PC-9 (cell line): ENCODE measurements at regions not wholly inside any gene's neighbourhood (a gene's known extent, or its start where the extent isn't known, plus 50 kb on each side); places are given as distances from the start of the nearest gene placed in this dataset.

Experiments
- BruUV-seq: library from RNA; stranded (reverse); fragments of 400-500 nt; replicated peaks from 2 replicates; lab custom pipeline; 2021; lab: Mats Ljungman, UMichigan
- CTCF ChIA-PET: fragments of 300-600 bp; sonication (Branson Sonifier 250); formaldehyde crosslinking; loops from one replicate; lab custom pipeline; 2022; ENCODE audit warnings: antibody characterized with exemption; lab: Charles Lee
- POLR2A ChIA-PET: fragments of 300-600 bp; sonication (Branson Sonifier 250); formaldehyde crosslinking; loops from one replicate; lab custom pipeline; 2022; ENCODE audit warnings: antibody characterized with exemption; ENCODE audit not compliant: unreplicated experiment; lab: Charles Lee
- DNase-seq, 2 experiments: peaks; one replicate each; pipeline versions ENCODE4 v3.0.0 to v3.0.0-alpha.2; 2015 to 2022; ENCODE audit warnings: mixed read lengths in 1 of 2
- H2AFZ ChIP-seq: fragments of 200-600 bp; sonication (generic); 2 replicates; pipeline ENCODE4 v1.8.1; 2017; ENCODE audit warnings: antibody characterized with exemption
- H3F3A ChIP-seq: fragments of 200-600 bp; sonication (generic); 2 replicates; pipeline ENCODE4 v1.8.1; 2017; ENCODE audit warnings: antibody characterized with exemption, mild to moderate bottlenecking, low read depth; ENCODE audit not compliant: insufficient read depth
- H3K27ac ChIP-seq: fragments of 200-600 bp; sonication (generic); 2 replicates; pipeline ENCODE4 v1.6.1; 2016; ENCODE audit warnings: mixed run types
- H3K27me3 ChIP-seq: fragments of 200-600 bp; sonication (generic); 2 replicates; pipeline ENCODE4 v1.6.1; 2016; ENCODE audit warnings: low read depth, mixed run types; ENCODE audit not compliant: insufficient read depth
- H3K36me3 ChIP-seq: fragments of 200-600 bp; sonication (generic); 2 replicates; pipeline ENCODE4 v1.6.1; 2016; ENCODE audit warnings: low read depth, mixed run types
- H3K4me1 ChIP-seq: fragments of 200-600 bp; sonication (generic); replicated peaks from 2 replicates; pipeline ENCODE4 v1.6.1; 2016; ENCODE audit warnings: mixed run types; ENCODE audit not compliant: insufficient read depth
- H3K4me2 ChIP-seq: fragments of 200-600 bp; sonication (generic); 2 replicates; pipeline ENCODE4 v1.6.1; 2017; ENCODE audit warnings: mixed run types
- H3K4me3 ChIP-seq: fragments of 200-600 bp; sonication (generic); 2 replicates; pipeline ENCODE4 v1.6.1; 2016; ENCODE audit warnings: mixed run types
- H3K79me2 ChIP-seq: fragments of 200-600 bp; sonication (generic); 2 replicates; pipeline ENCODE4 v1.6.1; 2017; ENCODE audit warnings: low read depth, mixed run types
- H3K9me2 ChIP-seq: fragments of 200-600 bp; sonication (generic); 2 replicates; pipeline ENCODE4 v1.8.1; 2017; ENCODE audit warnings: mild to moderate bottlenecking; ENCODE audit not compliant: insufficient read depth
- H3K9me3 ChIP-seq: fragments of 200-600 bp; sonication (generic); 2 replicates; pipeline ENCODE4 v1.8.1; 2016; ENCODE audit warnings: low read depth; ENCODE audit not compliant: insufficient read depth
- H4K20me1 ChIP-seq: fragments of 200-600 bp; sonication (generic); 2 replicates; pipeline ENCODE4 v1.8.1; 2017; ENCODE audit not compliant: insufficient read depth
- CTCF ChIP-seq: fragments of 200-600 bp; sonication (generic); conservative IDR thresholded peaks from 2 replicates; pipeline ENCODE4 v1.6.1; 2017; ENCODE audit warnings: mixed run types, antibody characterized with exemption, mild to moderate bottlenecking, moderate library complexity
- EZH2 ChIP-seq: fragments of 200-600 bp; sonication (generic); IDR thresholded peaks from 2 replicates; pipeline ENCODE4 v1.8.0; 2017; ENCODE audit warnings: antibody characterized with exemption, low read depth
- intact Hi-C: fragments of 100-400 bp; cut with micrococcal nuclease; formaldehyde crosslinking; loops from one replicate; pipeline ENCODE4 v1.10.0; 2022; ENCODE audit not compliant: unreplicated experiment

DNA sequence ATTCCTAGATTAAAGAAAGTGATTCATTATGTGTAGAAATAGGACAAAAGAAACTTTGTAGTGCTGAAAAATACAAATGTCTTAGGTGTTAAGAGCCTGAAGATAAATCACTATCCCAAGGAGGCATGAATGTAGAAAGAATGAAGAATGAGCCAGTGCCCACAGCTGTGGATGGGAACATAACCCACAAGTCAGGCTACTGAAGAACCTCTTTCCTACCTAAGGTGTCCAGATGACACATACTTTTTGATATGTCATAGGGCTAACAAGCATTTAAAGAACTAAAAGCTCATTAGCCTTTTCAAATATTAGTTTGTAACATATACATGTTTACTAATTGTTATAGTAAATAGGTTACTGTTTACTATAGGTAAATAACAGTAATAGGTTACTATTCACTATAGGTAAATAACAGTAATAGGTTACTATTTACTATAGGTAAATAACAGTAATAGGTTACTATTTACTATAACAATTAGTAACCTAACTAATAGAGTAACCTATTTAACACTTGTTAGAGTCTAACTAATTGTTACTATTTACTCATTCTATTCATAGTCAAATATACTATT is 275.0 kb upstream of the KYNU start:
- H3K4me2 ChIP-seq: no peak overlapping the region
- no peak overlapping the region for H3K4me3 ChIP-seq
- H2AFZ ChIP-seq: no peak overlapping the region
- no peaks in the 10 kb centered on the region for H3K27me3 ChIP-seq
- no peaks in the 10 kb centered on the region for H4K20me1 ChIP-seq
- H3K4me1 ChIP-seq: peaks cover 10% of the 10 kb centered on the region
- no peaks in the 10 kb centered on the region for H3K36me3 ChIP-seq
- CTCF ChIA-PET: interaction anchor here (0.9 kb wide), 1 partner anchor 391 kb away, joined by 3 read pairs; no protein-coding TSS in a partner anchor
- H3K79me2 ChIP-seq: no peaks in the 10 kb centered on the region
- intact Hi-C loops: loop anchor here (5.0 kb wide), 2 partner anchors 380 to 435 kb away; no protein-coding TSS in a partner anchor
- DNase-seq: no peak
- no peak overlapping the region for H3K27ac ChIP-seq
- no peaks in the 10 kb centered on the region for H3F3A ChIP-seq
- no TSS peak for BruUV-seq
- POLR2A ChIA-PET: no interaction called here
- peaks cover 11% of the 10 kb centered on the region; the same call in 1 of the 2 replicates for H3K9me3 ChIP-seq
- H3K9me2 ChIP-seq: no peaks in the 10 kb centered on the region
- TF ChIP-seq CTCF (no peak), EZH2 (no peak)

DNA sequence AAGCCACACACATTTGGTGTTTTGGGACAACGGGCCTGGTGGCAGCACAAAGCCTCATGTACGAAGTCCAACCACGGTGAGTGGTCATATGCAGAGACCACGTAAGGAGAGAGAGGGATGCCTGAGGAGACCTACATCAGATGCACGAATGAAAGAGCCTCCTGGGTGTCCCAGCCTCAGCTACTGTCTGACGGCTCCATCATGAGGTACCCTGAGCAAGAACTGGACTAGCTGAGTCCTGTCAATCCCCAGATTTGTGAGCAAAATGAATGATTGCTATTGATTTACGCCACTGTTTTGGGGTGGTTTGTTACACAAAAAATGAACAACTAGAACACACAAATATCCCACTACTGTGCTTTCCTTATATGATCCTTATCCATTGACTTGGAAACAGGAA is 275.7 kb upstream of the KYNU start:
- no peak for DNase-seq
- Histone ChIP-seq H3K4me3 (no peak overlapping the region), H3F3A (peaks cover 5% of the 10 kb centered on the region; the same call in 1 of the 2 replicates), H3K36me3 (no peaks in the 10 kb centered on the region), H3K4me2 (no peak overlapping the region), H2AFZ (no peak overlapping the region), H3K79me2 (no peaks in the 10 kb centered on the region), H3K9me2 (no peaks in the 10 kb centered on the region), H3K27me3 (no peaks in the 10 kb centered on the region), H4K20me1 (no peaks in the 10 kb centered on the region), H3K4me1 (peaks cover 17% of the 10 kb centered on the region), H3K9me3 (peaks cover 11% of the 10 kb centered on the region; the same call in 1 of the 2 replicates), H3K27ac (no peak overlapping the region)
- TF ChIP-seq CTCF: no peak
- no peak for TF ChIP-seq EZH2
- no TSS peak for BruUV-seq
- ChIA-PET CTCF (no interaction called here), POLR2A (no interaction called here)
- intact Hi-C loops: loop anchor here (5.0 kb wide), 2 partner anchors 381 to 434 kb away; no protein-coding TSS in a partner anchor

GRCh38 chr2:142599504-142599903 is 278.0 kb upstream of the KYNU start:
- no peak for DNase-seq
- ChIA-PET CTCF (no interaction called here), POLR2A (no interaction called here)
- no TSS peak for BruUV-seq
- Histone ChIP-seq H3K4me2 (no peak overlapping the region; the same call in 1 of the 2 replicates), H3K27me3 (no peaks in the 10 kb centered on the region), H3F3A (peaks cover 12% of the 10 kb centered on the region; the same call in 1 of the 2 replicates), H3K9me3 (peaks cover 19% of the 10 kb centered on the region; the same call in 1 of the 2 replicates), H3K4me3 (no peak overlapping the region), H3K9me2 (no peaks in the 10 kb centered on the region), H3K27ac (no peak overlapping the region), H2AFZ (no peak overlapping the region), H3K36me3 (no peaks in the 10 kb centered on the region), H4K20me1 (no peaks in the 10 kb centered on the region), H3K79me2 (no peaks in the 10 kb centered on the region), H3K4me1 (peaks cover 27% of the 10 kb centered on the region)
- intact Hi-C loops: loop anchor here (10.0 kb wide), 1 partner anchor 185 kb away; no protein-coding TSS in a partner anchor
- TF ChIP-seq EZH2 (no peak), CTCF (no peak)
